GM23248 (cell line): ENCODE measurements at regions not wholly inside any gene's neighbourhood (a gene's known extent, or its start where the extent isn't known, plus 50 kb on each side); places are given as distances from the start of the nearest gene placed in this dataset.
A peak's percentile ranks its signal among the peaks of the same experiment; 100 is the strongest.

Experiments
- DNase-seq: peaks from one replicate; pipeline ENCODE4 v3.0.0-alpha.2; 2015
- H2AFZ ChIP-seq: fragments of 200-600 bp; sonication (generic); 2 replicates; pipeline ENCODE4 v1.6.1; 2016; ENCODE audit warnings: antibody characterized with exemption
- H3F3A ChIP-seq: fragments of 200-600 bp; sonication (generic); 2 replicates; pipeline ENCODE4 v1.6.1; 2016; ENCODE audit warnings: mild to moderate bottlenecking, antibody characterized with exemption, mixed run types; ENCODE audit not compliant: insufficient read depth
- H3K27ac ChIP-seq: fragments of 200-600 bp; sonication (generic); 2 replicates; pipeline ENCODE4 v1.5.1; 2016; ENCODE audit warnings: mild to moderate bottlenecking
- H3K27me3 ChIP-seq: fragments of 200-600 bp; sonication (generic); replicated peaks from 2 replicates; pipeline ENCODE4 v1.6.1; 2016; ENCODE audit warnings: mild to moderate bottlenecking; ENCODE audit not compliant: insufficient read depth
- H3K36me3 ChIP-seq: fragments of 200-600 bp; sonication (generic); 2 replicates; pipeline ENCODE4 v1.6.1; 2016; ENCODE audit warnings: low read depth, mild to moderate bottlenecking
- H3K4me1 ChIP-seq: fragments of 200-600 bp; sonication (generic); 2 replicates; pipeline ENCODE4 v1.6.1; 2016; ENCODE audit warnings: mild to moderate bottlenecking; ENCODE audit not compliant: insufficient read depth
- H3K4me2 ChIP-seq: fragments of 200-600 bp; sonication (generic); one replicate; pipeline ENCODE4 v1.6.1; 2016; ENCODE audit warnings: mild to moderate bottlenecking; ENCODE audit not compliant: unreplicated experiment
- H3K4me3 ChIP-seq: fragments of 200-600 bp; sonication (generic); 2 replicates; pipeline ENCODE4 v1.5.1; 2016; ENCODE audit warnings: mild to moderate bottlenecking
- H3K79me2 ChIP-seq: fragments of 200-600 bp; sonication (generic); 2 replicates; pipeline ENCODE4 v1.6.1; 2016; ENCODE audit warnings: mild to moderate bottlenecking; ENCODE audit not compliant: insufficient read depth
- H3K9ac ChIP-seq: fragments of 200-600 bp; sonication (generic); 2 replicates; pipeline ENCODE4 v1.6.1; 2016; ENCODE audit warnings: mild to moderate bottlenecking
- H3K9me2 ChIP-seq: fragments of 200-600 bp; sonication (generic); 2 replicates; pipeline ENCODE4 v1.6.1; 2016; ENCODE audit warnings: mixed run types, mild to moderate bottlenecking, moderate library complexity; ENCODE audit not compliant: insufficient read depth
- H3K9me3 ChIP-seq: fragments of 200-600 bp; sonication (generic); one replicate; pipeline ENCODE4 v1.6.1; 2017; ENCODE audit warnings: low read depth
- H4K20me1 ChIP-seq: fragments of 200-600 bp; sonication (generic); 2 replicates; pipeline ENCODE4 v1.6.0; 2016; ENCODE audit not compliant: insufficient read depth
- EZH2 ChIP-seq: fragments of 200-600 bp; sonication (generic); IDR thresholded peaks from 2 replicates; pipeline ENCODE4 v1.6.1; 2018; ENCODE audit warnings: antibody characterized with exemption, mild to moderate bottlenecking; ENCODE audit not compliant: insufficient read depth, poor library complexity, severe bottlenecking
- EZH2phosphoT487 ChIP-seq: fragments of 200-600 bp; sonication (generic); IDR thresholded peaks from 2 replicates; pipeline ENCODE4 v1.6.1; 2018; ENCODE audit warnings: antibody characterized with exemption, moderate library complexity, mild to moderate bottlenecking, low read depth; ENCODE audit not compliant: insufficient read depth
- WGBS, 2 experiments: methylation state at CpG; one replicate each; pipeline ENCODE4 v1.1.6; 2015 to 2017; ENCODE audit warnings: low lambda C conversion rate in 2 of 2, low coverage in 1 of 2; ENCODE audit errors: missing lambda C conversion rate in 2 of 2; 5-methylcytosine and 5-hydroxymethylcytosine counted together
- in situ Hi-C: fragments of 300-500 bp; cut with MboI; formaldehyde crosslinking; loops from 2 replicates; pipeline ENCODE4 v1.15.0; 2020

- Histone ChIP-seq H2AFZ (no peak overlapping the region), H3K27me3 (no peaks in the 10 kb centered on the region)
- in situ Hi-C loops = no loop called here
Observed at GRCh38 chr9:88890546-88890945, 100.7 kb upstream of the S1PR3 start.

GRCh38 chr9:88891040-88891439 is 100.2 kb upstream of the S1PR3 start:
- WGBS, 2 experiments = 84 to 91% methylated on average over 2 of the region's 2 CpGs
- no peaks in the 10 kb centered on the region for H4K20me1 ChIP-seq
- peaks cover 13% of the 10 kb centered on the region; the same call in 1 of the 2 replicates for H3K4me1 ChIP-seq
- DNase-seq = no peak
- H3K4me3 ChIP-seq = no peak overlapping the region
- H3K36me3 ChIP-seq = no peaks in the 10 kb centered on the region
- no peaks in the 10 kb centered on the region for H3K9me2 ChIP-seq
- no peaks in the 10 kb centered on the region for H3K9me3 ChIP-seq
- H3K4me2 ChIP-seq = no peak overlapping the region
- H3F3A ChIP-seq = peaks cover 3% of the 10 kb centered on the region; the same call in 1 of the 2 replicates
- in situ Hi-C loops = no loop called here
- no peaks in the 10 kb centered on the region for H3K27me3 ChIP-seq
- TF ChIP-seq EZH2 = no peak
- TF ChIP-seq EZH2phosphoT487 = no peak
- no peak overlapping the region for H3K27ac ChIP-seq
- H3K79me2 ChIP-seq = no peaks in the 10 kb centered on the region
- H2AFZ ChIP-seq = no peak overlapping the region
- H3K9ac ChIP-seq = no peak overlapping the region

More at GRCh38 chr9:88890546-88890945, 100.7 kb upstream of the S1PR3 start:
- H3K36me3 ChIP-seq = no peaks in the 10 kb centered on the region
- peak; percentile 6 for DNase-seq
- no peak for TF ChIP-seq EZH2phosphoT487
- no peaks in the 10 kb centered on the region for H4K20me1 ChIP-seq
- H3K4me3 ChIP-seq = no peak overlapping the region
- 78 to 85% methylated on average over 4 of the region's 4 CpGs for WGBS, 2 experiments
- peaks cover 13% of the 10 kb centered on the region; the same call in 1 of the 2 replicates for H3K4me1 ChIP-seq
- H3K9me2 ChIP-seq = no peaks in the 10 kb centered on the region
- no peak overlapping the region for H3K27ac ChIP-seq
- no peak overlapping the region for H3K9ac ChIP-seq
- no peak overlapping the region for H3K4me2 ChIP-seq
- H3F3A ChIP-seq = peaks cover 3% of the 10 kb centered on the region; the same call in 1 of the 2 replicates
- no peaks in the 10 kb centered on the region for H3K79me2 ChIP-seq
- no peaks in the 10 kb centered on the region for H3K9me3 ChIP-seq

- in situ Hi-C loops = no loop called here
- peaks cover 3% of the 10 kb centered on the region; the same call in 1 of the 2 replicates for H3F3A ChIP-seq
- H3K9me3 ChIP-seq = no peaks in the 10 kb centered on the region
- H4K20me1 ChIP-seq = no peaks in the 10 kb centered on the region
- peaks cover 13% of the 10 kb centered on the region; the same call in 1 of the 2 replicates for H3K4me1 ChIP-seq
- no peak for DNase-seq
- no peak overlapping the region for H3K4me2 ChIP-seq
- H3K27ac ChIP-seq = no peak overlapping the region
- 36 to 37% methylated on average over 4 of the region's 4 CpGs for WGBS, 2 experiments
- no peaks in the 10 kb centered on the region for H3K27me3 ChIP-seq
- no peak for TF ChIP-seq EZH2phosphoT487
- no peak for TF ChIP-seq EZH2
- no peaks in the 10 kb centered on the region for H3K36me3 ChIP-seq
- no peak overlapping the region for H3K9ac ChIP-seq
- H3K9me2 ChIP-seq = no peaks in the 10 kb centered on the region; the same call in 1 of the 2 replicates
- H3K4me3 ChIP-seq = no peak overlapping the region
- no peak overlapping the region for H2AFZ ChIP-seq
- H3K79me2 ChIP-seq = no peaks in the 10 kb centered on the region
Observed at GRCh38 chr9:88892724-88893123, 98.5 kb upstream of the S1PR3 start.

- no peaks in the 10 kb centered on the region for H3K36me3 ChIP-seq
- in situ Hi-C loops = no loop called here
- H3F3A ChIP-seq = no peaks in the 10 kb centered on the region
- no peak for DNase-seq
- no peaks in the 10 kb centered on the region for H3K27me3 ChIP-seq
- no peaks in the 10 kb centered on the region for H4K20me1 ChIP-seq
- no peaks in the 10 kb centered on the region for H3K79me2 ChIP-seq
- no peaks in the 10 kb centered on the region for H3K4me1 ChIP-seq
- TF ChIP-seq EZH2 (no peak), EZH2phosphoT487 (no peak)
- H3K9ac ChIP-seq = no peak overlapping the region
- no peak overlapping the region for H3K27ac ChIP-seq
- no peaks in the 10 kb centered on the region; the same call in 1 of the 2 replicates for H3K9me2 ChIP-seq
- no peak overlapping the region for H2AFZ ChIP-seq
- H3K4me3 ChIP-seq = no peak overlapping the region
- H3K4me2 ChIP-seq = no peak overlapping the region
- H3K9me3 ChIP-seq = no peaks in the 10 kb centered on the region
Observed at GRCh38 chr9:88897081-88897480, 94.2 kb upstream of the S1PR3 start.

GRCh38 chr9:88898039-88898720 is 93.1 kb upstream of the S1PR3 start:
- Histone ChIP-seq H3K4me2 (no peak overlapping the region), H3K79me2 (no peaks in the 10 kb centered on the region), H3F3A (no peaks in the 10 kb centered on the region), H3K36me3 (no peaks in the 10 kb centered on the region), H3K27ac (no peak overlapping the region), H3K9ac (no peak overlapping the region), H3K4me3 (no peak overlapping the region), H2AFZ (no peak overlapping the region), H3K4me1 (no peaks in the 10 kb centered on the region), H3K9me3 (no peaks in the 10 kb centered on the region), H4K20me1 (no peaks in the 10 kb centered on the region), H3K27me3 (no peaks in the 10 kb centered on the region), H3K9me2 (no peaks in the 10 kb centered on the region; the same call in 1 of the 2 replicates)
- 57 to 60% methylated on average over 5 of the region's 5 CpGs for WGBS, 2 experiments
- DNase-seq = no peak
- TF ChIP-seq EZH2phosphoT487 = no peak
- no peak for TF ChIP-seq EZH2
- in situ Hi-C loops = no loop called here
